ENCODE measurements at regions not wholly inside any gene's neighbourhood (a gene's known extent, or its start where the extent isn't known, plus 50 kb on each side); places are given as distances from the start of the nearest gene placed in this dataset.

GRCh38 chr1:222370081-222370912 lies 177.6 kb downstream of the HHIPL2 start:
- DNase-seq (ENCODE audit: low read depth): no peak
- TF ChIP-seq CTCF (IDR thresholded peaks at IDR 0.05; ENCODE audit: low read depth, low read length, missing control alignments): no peak
- H3K4me3 ChIP-seq (ENCODE audit: low read depth, low read length): no peak overlapping the region

- no peak for DNase-seq (ENCODE audit: low read depth)
- no peak for TF ChIP-seq CTCF (IDR thresholded peaks at IDR 0.05; ENCODE audit: low read depth, low read length, missing control alignments)
- H3K4me3 ChIP-seq (ENCODE audit: low read depth, low read length): no peak overlapping the region
Observed at GRCh38 chr1:222369148-222369547, 178.8 kb downstream of the HHIPL2 start.

GRCh38 chr1:222358100-222358499 lies 189.8 kb downstream of the HHIPL2 start:
- TF ChIP-seq CTCF (IDR thresholded peaks at IDR 0.05; ENCODE audit: low read depth, low read length, missing control alignments): no peak
- H3K4me3 ChIP-seq (ENCODE audit: low read depth, low read length): no peak overlapping the region
- DNase-seq (ENCODE audit: low read depth): no peak

- TF ChIP-seq CTCF (IDR thresholded peaks at IDR 0.05; ENCODE audit: low read depth, low read length, missing control alignments): no peak
- DNase-seq (ENCODE audit: low read depth): no peak
- no peak overlapping the region for H3K4me3 ChIP-seq (ENCODE audit: low read depth, low read length)
Observed at GRCh38 chr1:222357252-222357651, 190.7 kb downstream of the HHIPL2 start.

GRCh38 chr1:222347627-222348026 lies 200.3 kb downstream of the HHIPL2 start:
- DNase-seq (ENCODE audit: low read depth): no peak
- TF ChIP-seq CTCF (IDR thresholded peaks at IDR 0.05; ENCODE audit: low read depth, low read length, missing control alignments): no peak
- no peak overlapping the region for H3K4me3 ChIP-seq (ENCODE audit: low read depth, low read length)

- H3K4me3 ChIP-seq (ENCODE audit: low read depth, low read length): no peak overlapping the region
- no peak for DNase-seq (ENCODE audit: low read depth)
- no peak for TF ChIP-seq CTCF (IDR thresholded peaks at IDR 0.05; ENCODE audit: low read depth, low read length, missing control alignments)
Observed at GRCh38 chr1:222346955-222347354, 200.9 kb downstream of the HHIPL2 start.

Measured in GM12864 (cell line).